Glutamatergic neuron (in vitro differentiated cells): ENCODE measurements at regions not wholly inside any gene's neighbourhood (a gene's known extent, or its start where the extent isn't known, plus 50 kb on each side); places are given as distances from the start of the nearest gene placed in this dataset.

Source experiments
- DNase-seq: peaks from one replicate; pipeline ENCODE4 v3.0.0; 2022
- H3K27ac Mint-ChIP-seq: one replicate; pipeline ENCODE4 v1.8.0; 2020; ENCODE audit warnings: mild to moderate bottlenecking, mixed read lengths, inconsistent platforms; ENCODE audit not compliant: unreplicated experiment
- H3K27me3 Mint-ChIP-seq: one replicate; pipeline ENCODE4 v1.8.0; 2020; ENCODE audit warnings: mild to moderate bottlenecking, moderate library complexity, mixed read lengths, inconsistent platforms; ENCODE audit not compliant: unreplicated experiment
- H3K36me3 Mint-ChIP-seq: one replicate; pipeline ENCODE4 v1.8.0; 2020; ENCODE audit warnings: mild to moderate bottlenecking, mixed read lengths, inconsistent platforms; ENCODE audit not compliant: unreplicated experiment
- H3K4me1 Mint-ChIP-seq: one replicate; pipeline ENCODE4 v1.8.0; 2020; ENCODE audit warnings: mild to moderate bottlenecking, low read depth, mixed read lengths, inconsistent platforms; ENCODE audit not compliant: unreplicated experiment
- H3K4me3 Mint-ChIP-seq: one replicate; pipeline ENCODE4 v1.8.0; 2020; ENCODE audit warnings: mild to moderate bottlenecking, mixed read lengths, inconsistent platforms; ENCODE audit not compliant: unreplicated experiment
- H3K9me3 Mint-ChIP-seq: one replicate; pipeline ENCODE4 v1.8.0; 2020; ENCODE audit warnings: mild to moderate bottlenecking, moderate library complexity, mixed read lengths, inconsistent platforms; ENCODE audit not compliant: unreplicated experiment
- TF ChIP-seq, protein P1 (sequence below): fragments of 200-600 bp; sonication (generic); IDR thresholded peaks from one replicate; pipeline ENCODE4 v1.5.0; 2021; ENCODE audit not compliant: partially characterized antibody, unreplicated experiment

DNA sequence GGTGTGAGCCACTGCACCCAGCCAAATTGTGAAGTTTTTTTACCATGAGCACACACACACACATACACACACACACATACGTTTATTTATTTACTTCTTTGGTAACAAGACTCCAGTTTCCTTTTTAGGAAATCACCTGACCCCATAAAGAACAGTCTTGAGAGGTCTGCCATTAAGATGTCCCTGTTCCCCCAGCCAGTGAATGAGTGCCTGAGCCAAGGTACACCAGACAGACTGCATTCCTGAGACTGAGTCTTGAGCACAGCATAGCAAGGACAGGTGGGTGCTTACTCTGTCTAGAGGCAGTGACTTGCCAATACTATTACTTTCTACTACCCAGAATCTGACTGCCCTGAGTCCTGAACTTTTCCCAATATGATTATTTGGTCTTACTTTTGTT lies 167.2 kb upstream of the SATB2 start:
- DNase-seq = no peak
- Mint-ChIP-seq H3K9me3 (no peaks in the 10 kb centered on the region), H3K27me3 (no peaks in the 10 kb centered on the region), H3K4me1 (no peaks in the 10 kb centered on the region), H3K27ac (no peak overlapping the region), H3K36me3 (no peaks in the 10 kb centered on the region), H3K4me3 (no peak overlapping the region)
- TF ChIP-seq, protein P1, sequence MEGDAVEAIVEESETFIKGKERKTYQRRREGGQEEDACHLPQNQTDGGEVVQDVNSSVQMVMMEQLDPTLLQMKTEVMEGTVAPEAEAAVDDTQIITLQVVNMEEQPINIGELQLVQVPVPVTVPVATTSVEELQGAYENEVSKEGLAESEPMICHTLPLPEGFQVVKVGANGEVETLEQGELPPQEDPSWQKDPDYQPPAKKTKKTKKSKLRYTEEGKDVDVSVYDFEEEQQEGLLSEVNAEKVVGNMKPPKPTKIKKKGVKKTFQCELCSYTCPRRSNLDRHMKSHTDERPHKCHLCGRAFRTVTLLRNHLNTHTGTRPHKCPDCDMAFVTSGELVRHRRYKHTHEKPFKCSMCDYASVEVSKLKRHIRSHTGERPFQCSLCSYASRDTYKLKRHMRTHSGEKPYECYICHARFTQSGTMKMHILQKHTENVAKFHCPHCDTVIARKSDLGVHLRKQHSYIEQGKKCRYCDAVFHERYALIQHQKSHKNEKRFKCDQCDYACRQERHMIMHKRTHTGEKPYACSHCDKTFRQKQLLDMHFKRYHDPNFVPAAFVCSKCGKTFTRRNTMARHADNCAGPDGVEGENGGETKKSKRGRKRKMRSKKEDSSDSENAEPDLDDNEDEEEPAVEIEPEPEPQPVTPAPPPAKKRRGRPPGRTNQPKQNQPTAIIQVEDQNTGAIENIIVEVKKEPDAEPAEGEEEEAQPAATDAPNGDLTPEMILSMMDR = no peak

DNA sequence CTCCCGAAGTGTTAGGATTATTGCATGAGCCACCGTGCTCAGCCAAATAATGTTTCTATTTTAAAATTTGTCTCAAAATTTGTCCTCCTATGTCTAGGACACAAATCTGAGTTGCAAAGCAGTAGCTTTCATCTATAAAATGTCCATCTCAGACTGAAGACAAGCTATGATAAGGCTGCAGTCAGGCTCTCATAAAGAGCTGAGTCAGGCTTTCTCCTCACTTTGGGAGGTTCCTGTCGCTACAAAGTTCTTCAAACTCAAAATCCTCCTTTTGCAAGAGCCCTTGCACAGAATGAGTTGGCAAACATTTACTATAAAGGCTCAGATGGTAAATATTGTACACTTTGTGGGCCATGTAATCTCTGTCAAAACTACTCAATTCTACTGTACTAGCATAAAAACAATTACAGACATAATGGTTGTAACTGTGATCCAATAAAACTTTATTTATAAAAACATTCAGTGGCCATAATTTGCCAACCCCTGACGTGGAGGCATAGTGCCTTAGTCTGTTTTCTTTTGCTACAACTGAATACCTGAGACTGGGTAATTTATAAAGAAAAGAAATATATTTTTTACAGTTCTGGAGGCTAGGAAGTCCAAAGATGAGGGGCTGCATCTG lies 154.9 kb upstream of the SATB2 start:
- no peak for DNase-seq
- Mint-ChIP-seq H3K27ac (no peak overlapping the region), H3K36me3 (peaks cover 6% of the 10 kb centered on the region)

DNA sequence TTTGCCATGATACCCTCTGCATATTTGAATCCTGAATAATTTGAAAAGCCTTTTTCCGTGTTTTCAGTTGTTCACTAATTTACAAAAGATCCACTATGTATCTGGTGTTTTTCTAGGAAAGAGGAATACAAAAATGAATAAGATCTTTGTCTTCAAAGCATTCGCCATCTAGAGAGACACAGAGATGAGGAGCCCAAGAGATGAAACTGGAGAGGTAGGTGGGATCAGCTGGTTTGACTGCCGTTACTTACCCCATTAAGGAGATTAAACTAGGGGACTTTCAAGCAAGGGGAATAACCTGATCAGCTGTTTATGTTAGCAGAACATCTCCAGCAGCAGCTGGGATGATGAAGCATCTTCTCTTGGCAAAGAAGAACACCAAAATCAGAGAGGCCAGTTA lies 150.2 kb upstream of the SATB2 start:
- Mint-ChIP-seq H3K27ac (peak overlapping the region; percentile 0), H3K36me3 (peaks cover 6% of the 10 kb centered on the region), H3K4me1 (peaks cover 9% of the 10 kb centered on the region), H3K4me3 (no peak overlapping the region), H3K9me3 (peaks cover 6% of the 10 kb centered on the region), H3K27me3 (no peaks in the 10 kb centered on the region)
- DNase-seq = no peak
- TF ChIP-seq, protein P1 = no peak

More for the DNA sequence above, 154.9 kb upstream of the SATB2 start:
- TF ChIP-seq, protein P1 = no peak
- Mint-ChIP-seq H3K4me3 (no peak overlapping the region), H3K27me3 (no peaks in the 10 kb centered on the region), H3K4me1 (peaks cover 9% of the 10 kb centered on the region), H3K9me3 (peaks cover 6% of the 10 kb centered on the region)

DNA sequence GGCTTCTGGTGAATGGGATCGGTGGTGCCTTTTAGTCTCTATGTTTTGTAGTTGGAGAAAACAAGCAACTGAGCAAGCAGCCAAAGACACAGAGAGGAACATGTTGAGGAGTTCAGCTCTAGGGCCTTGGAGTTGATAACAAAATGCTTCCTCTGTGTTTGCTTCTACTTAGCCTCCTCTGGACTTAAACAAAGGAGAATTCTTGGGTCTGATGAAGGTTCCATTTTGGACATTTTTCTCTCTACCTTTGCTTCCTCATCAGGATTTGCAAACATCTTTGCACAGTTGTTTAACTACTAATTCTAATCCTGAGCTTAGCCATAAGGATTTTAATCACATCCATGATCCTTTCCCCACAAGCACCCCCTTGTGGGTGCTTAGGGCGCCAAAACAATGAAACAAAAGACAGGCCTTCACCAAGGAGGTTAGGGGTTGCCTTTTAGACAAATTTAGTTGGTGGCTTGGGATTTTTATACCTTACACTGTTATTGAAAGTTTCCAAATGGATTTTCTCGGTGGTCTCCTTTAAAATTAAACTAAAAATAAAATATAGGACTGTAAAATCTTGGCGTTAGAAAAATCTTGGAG lies 148.5 kb upstream of the SATB2 start:
- no peak for DNase-seq
- Mint-ChIP-seq H3K4me1 (peaks cover 9% of the 10 kb centered on the region), H3K9me3 (peaks cover 1% of the 10 kb centered on the region), H3K27ac (no peak overlapping the region), H3K4me3 (no peak overlapping the region), H3K36me3 (no peaks in the 10 kb centered on the region), H3K27me3 (peaks cover 4% of the 10 kb centered on the region)
- TF ChIP-seq, protein P1 = no peak

DNA sequence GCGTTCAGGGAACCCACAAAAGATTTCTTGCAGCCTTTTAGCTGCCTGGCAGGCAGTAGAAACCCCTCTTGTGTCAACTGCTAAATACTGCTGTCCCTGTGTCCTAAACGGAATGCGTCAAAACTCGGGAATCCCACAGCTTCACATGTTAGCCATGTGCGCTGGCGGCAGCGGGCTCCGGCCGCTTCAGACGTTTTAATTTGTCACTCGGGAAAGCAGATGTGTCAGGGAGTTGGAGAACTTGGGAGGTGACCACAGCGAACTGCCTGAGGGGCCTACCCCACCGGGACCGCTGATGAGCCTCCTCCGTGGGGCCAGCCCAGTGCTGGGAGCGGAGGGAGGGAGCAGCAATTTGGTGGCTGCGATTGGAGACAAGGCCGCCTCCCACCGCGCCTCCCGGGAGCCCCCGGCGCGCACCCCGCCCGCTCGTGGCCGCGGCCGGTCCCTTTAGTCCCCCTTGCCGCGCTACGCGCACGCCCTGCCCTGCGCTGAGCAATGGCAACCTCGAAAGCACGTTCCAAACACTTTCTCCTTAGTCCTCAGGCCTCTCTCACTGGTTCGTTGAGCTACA lies 146.1 kb upstream of the SATB2 start:
- Mint-ChIP-seq H3K27me3 (peaks cover 4% of the 10 kb centered on the region), H3K4me3 (peak overlapping the region; percentile 53), H3K4me1 (peaks cover 9% of the 10 kb centered on the region), H3K9me3 (no peaks in the 10 kb centered on the region), H3K36me3 (no peaks in the 10 kb centered on the region), H3K27ac (no peak overlapping the region)
- TF ChIP-seq, protein P1 = no peak
- DNase-seq = peak; percentile 32
